IMR-90 (cell line): ENCODE measurements at regions not wholly inside any gene's neighbourhood (a gene's known extent, or its start where the extent isn't known, plus 50 kb on each side); places are given as distances from the start of the nearest gene placed in this dataset.

ENCODE experiments used
- ATAC-seq: fragments of 200-7000 bp; cut with Tn5 transposase; 2 replicates; pipeline ENCODE4 v1.9.1; 2020; ENCODE audit warnings: low read depth, mild to moderate bottlenecking, moderate library complexity
- BruUV-seq: library from RNA; stranded (reverse); fragments of 400-500 nt; replicated peaks from 2 replicates; lab custom pipeline; 2021; lab: Mats Ljungman, UMichigan
- CTCF ChIA-PET: fragments of 300-600 bp; formaldehyde crosslinking; extraction: SDS; loops from one replicate; lab custom pipeline; 2021; ENCODE audit warnings: antibody characterized with exemption; lab: Yijun Ruan, JAX
- POLR2A ChIA-PET: fragments of 300-600 bp; sonication (Branson Sonifier 250); formaldehyde crosslinking; loops from one replicate; lab custom pipeline; 2022; ENCODE audit warnings: antibody characterized with exemption; ENCODE audit not compliant: unreplicated experiment; lab: Charles Lee
- DNase-seq: peaks from one replicate; pipeline ENCODE4 v3.0.0; 2013
- H2AFZ ChIP-seq: replicated peaks from 2 replicates; pipeline ENCODE3; 2013; ENCODE audit warnings: low read length, mild to moderate bottlenecking; ENCODE audit not compliant: poor library complexity
- H2AK5ac ChIP-seq: 2 replicates; pipeline ENCODE4 v1.6.1; 2013; ENCODE audit warnings: low read depth, low read length, inconsistent platforms
- H2AK9ac ChIP-seq: replicated peaks from 2 replicates; pipeline ENCODE3; 2013; ENCODE audit warnings: mild to moderate bottlenecking, low read depth, low read length, moderate library complexity; ENCODE audit not compliant: poor library complexity
- H2BK120ac ChIP-seq: 2 replicates; pipeline ENCODE4 v1.6.1; 2013; ENCODE audit warnings: low read depth, low read length, inconsistent platforms
- H2BK15ac ChIP-seq: 3 replicates; pipeline ENCODE4 v1.6.1; 2013; ENCODE audit warnings: low read depth, low read length, inconsistent platforms
- H2BK20ac ChIP-seq: 2 replicates; pipeline ENCODE4 v1.6.1; 2013; ENCODE audit warnings: low read depth, mild to moderate bottlenecking, inconsistent platforms, low read length, moderate library complexity
- H2BK5ac ChIP-seq: 2 replicates; pipeline ENCODE4 v1.6.1; 2013; ENCODE audit warnings: mild to moderate bottlenecking, low read depth, low read length, inconsistent platforms; ENCODE audit not compliant: poor library complexity, severe bottlenecking
- H3K14ac ChIP-seq: replicated peaks from 2 replicates; pipeline ENCODE4 v1.6.1; 2013; ENCODE audit warnings: low read depth, low read length, inconsistent platforms
- H3K18ac ChIP-seq: 2 replicates; pipeline ENCODE4 v1.6.1; 2013; ENCODE audit warnings: low read depth, low read length, control low read depth
- H3K23ac ChIP-seq: 2 replicates; pipeline ENCODE4 v1.6.1; 2013; ENCODE audit warnings: low read depth, low read length, inconsistent platforms
- H3K27ac ChIP-seq: 2 replicates; pipeline ENCODE4 v1.5.1; 2013; ENCODE audit warnings: mild to moderate bottlenecking, control low read depth, low read length; ENCODE audit not compliant: insufficient read depth
- H3K27me3 ChIP-seq: 2 replicates; pipeline ENCODE4 v1.6.1; 2013; ENCODE audit warnings: low read length; ENCODE audit not compliant: control insufficient read depth, insufficient read depth
- H3K36me3 ChIP-seq: 2 replicates; pipeline ENCODE4 v1.6.1; 2013; ENCODE audit warnings: low read length, mixed read lengths; ENCODE audit not compliant: control insufficient read depth, insufficient read depth
- H3K4ac ChIP-seq: 2 replicates; pipeline ENCODE4 v1.6.1; 2013; ENCODE audit warnings: low read depth, low read length, inconsistent platforms
- H3K4me1 ChIP-seq: 2 replicates; pipeline ENCODE4 v1.6.1; 2013; ENCODE audit warnings: low read length, mixed read lengths; ENCODE audit not compliant: control insufficient read depth, insufficient read depth
- H3K4me2 ChIP-seq: 2 replicates; pipeline ENCODE4 v1.6.1; 2013; ENCODE audit warnings: low read depth, mild to moderate bottlenecking, control low read depth, low read length, moderate library complexity
- H3K4me3 ChIP-seq: 2 replicates; pipeline ENCODE4 v1.5.1; 2013; ENCODE audit warnings: low read depth, mild to moderate bottlenecking, control low read depth, low read length, moderate library complexity; ENCODE audit not compliant: insufficient read depth
- H3K56ac ChIP-seq: 2 replicates; pipeline ENCODE4 v1.6.1; 2013; ENCODE audit warnings: low read length, inconsistent platforms; ENCODE audit not compliant: insufficient read depth; ENCODE audit errors: extremely low read depth
- H3K79me1 ChIP-seq, 2 experiments: 2 replicates each; pipeline ENCODE4 v1.6.1; 2013; ENCODE audit warnings: low read length in 2 of 2, inconsistent platforms in 1 of 2, low read depth in 1 of 2
- H3K9ac ChIP-seq: 2 replicates; pipeline ENCODE4 v1.6.1; 2013; ENCODE audit warnings: low read depth, low read length, control low read depth
- H3K9me1 ChIP-seq: 2 replicates; pipeline ENCODE4 v1.6.1; 2013; ENCODE audit warnings: low read length, inconsistent platforms; ENCODE audit not compliant: insufficient read depth
- H3K9me3 ChIP-seq: 2 replicates; pipeline ENCODE4 v1.6.1; 2013; ENCODE audit warnings: low read length; ENCODE audit not compliant: control insufficient read depth, insufficient read depth
- H4K20me1 ChIP-seq: 2 replicates; pipeline ENCODE4 v1.6.1; 2013; ENCODE audit warnings: low read length, inconsistent platforms; ENCODE audit not compliant: insufficient read depth
- H4K5ac ChIP-seq: 2 replicates; pipeline ENCODE4 v1.6.1; 2013; ENCODE audit warnings: mild to moderate bottlenecking, low read depth, low read length, control low read depth
- H4K8ac ChIP-seq, 2 experiments: 2 replicates each; pipeline ENCODE4 v1.6.1; 2013; ENCODE audit warnings: low read depth in 2 of 2, low read length in 2 of 2, control low read depth in 1 of 2, inconsistent platforms in 1 of 2
- H4K91ac ChIP-seq: 2 replicates; pipeline ENCODE4 v1.6.1; 2013; ENCODE audit warnings: low read depth, low read length, inconsistent platforms; ENCODE audit not compliant: insufficient read depth
- CHD1 ChIP-seq: IDR thresholded peaks from 2 replicates; pipeline ENCODE4 v1.6.1; 2012; ENCODE audit warnings: low read depth, low read length, improper control_type of control experiment
- RAD21 ChIP-seq: IDR thresholded peaks from 2 replicates; pipeline ENCODE4 v1.6.1; 2012; ENCODE audit warnings: low read length, improper control_type of control experiment
- RCOR1 ChIP-seq: IDR thresholded peaks from 2 replicates; pipeline ENCODE4 v1.6.1; 2012; ENCODE audit warnings: mild to moderate bottlenecking, low read length, improper control_type of control experiment; ENCODE audit not compliant: insufficient replicate concordance
- whole genome bisulfite sequencing, 2 experiments: methylation state at CpG; one replicate each; pipeline versions ENCODE4 v1.1.5 to v1.1.7; 2013; ENCODE audit warnings: missing lambda C conversion rate in 2 of 2; ENCODE audit not compliant: insufficient read length in 1 of 2; ENCODE audit errors: extremely low coverage in 2 of 2; 5-methylcytosine and 5-hydroxymethylcytosine counted together
- dilution Hi-C: fragments of 300-500 bp; cut with HindIII; formaldehyde crosslinking; loops from one replicate; pipeline ENCODE4 v1.14.3; 2018; ENCODE audit warnings: low sequenced_read_pairs; ENCODE audit not compliant: unreplicated experiment
- in situ Hi-C: fragments of 300-500 bp; cut with MboI; formaldehyde crosslinking; loops from 3 replicates; pipeline ENCODE4 v1.14.3; 2019; ENCODE audit warnings: low sequenced_read_pairs, inconsistent platforms, mixed read lengths
- intact Hi-C: fragments of 100-400 bp; cut with micrococcal nuclease; formaldehyde crosslinking; loops from 2 replicates; pipeline ENCODE4 v1.10.0; 2022
- TF ChIP-seq, protein P1 (sequence below): fragments of 150-350 bp; IDR thresholded peaks from 2 replicates; pipeline ENCODE4 v1.6.1; 2017; ENCODE audit warnings: mild to moderate bottlenecking, antibody characterized with exemption, low read length, low read depth

DNA sequence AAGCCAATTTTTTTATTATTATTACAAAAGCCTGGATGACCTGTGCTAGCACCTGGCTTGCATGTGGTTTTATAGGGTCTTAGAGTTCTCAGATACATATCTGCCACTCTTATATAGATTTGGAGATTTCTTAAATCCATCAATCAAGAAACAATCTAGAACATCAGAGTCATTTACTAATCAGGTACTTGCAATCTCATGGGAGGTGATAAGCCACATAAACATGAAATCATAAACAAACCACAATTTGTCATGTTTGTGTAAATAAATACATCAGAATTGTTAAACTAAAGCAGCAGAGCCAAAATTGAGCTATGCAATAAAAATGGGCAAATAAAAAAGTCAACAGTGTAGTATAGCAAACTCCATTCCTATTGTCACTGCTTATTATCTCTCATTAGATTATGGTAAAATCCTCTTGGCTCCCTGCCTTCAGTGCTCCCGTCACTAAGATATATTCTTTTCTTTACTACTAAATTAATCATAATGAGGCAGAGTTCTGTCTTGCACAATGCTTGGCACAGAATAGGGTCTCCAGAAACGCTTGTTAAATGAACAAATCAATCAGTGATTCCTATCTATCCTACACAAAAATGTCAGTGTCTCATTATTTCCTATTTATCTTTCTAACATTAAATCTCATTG is 108.7 kb upstream of the TTC29 start:
- Histone ChIP-seq H4K5ac (no peak overlapping the region), H3K36me3 (no peaks in the 10 kb centered on the region), H3K4me2 (no peak overlapping the region), H3K18ac (no peak overlapping the region), H3K9me3 (peaks cover 4% of the 10 kb centered on the region), H2BK15ac (no peak overlapping the region), H3K56ac (no peak overlapping the region), H2BK20ac (no peak overlapping the region), H2AK9ac (no peak overlapping the region), H3K9me1 (0 out of 2 replicates have a peak, but pooled peaks cover 4% of the 10 kb centered on the region), H2BK120ac (no peak overlapping the region), H3K14ac (no peak overlapping the region), H3K23ac (no peak overlapping the region), H3K79me1 (no peaks in the 10 kb centered on the region), H3K27ac (no peak overlapping the region), H3K27me3 (no peaks in the 10 kb centered on the region), H2AFZ (no peak overlapping the region), H4K20me1 (no peaks in the 10 kb centered on the region), H4K91ac (no peak overlapping the region), H3K4me1 (no peaks in the 10 kb centered on the region; the same call in 1 of the 2 replicates), H4K8ac (no peak overlapping the region), H3K4me3 (no peak overlapping the region), H2AK5ac (no peak overlapping the region), H3K9ac (no peak overlapping the region), H3K4ac (no peak overlapping the region), H2BK5ac (no peak overlapping the region)
- CTCF ChIA-PET: no interaction called here
- BruUV-seq: no TSS peak
- ATAC-seq: no peak
- dilution Hi-C loops: no loop called here
- POLR2A ChIA-PET: no interaction called here
- no CpG with 5 or more reads among the region's 2 CpGs for WGBS, 2 experiments
- in situ Hi-C loops: no loop called here
- DNase-seq: no peak
- TF ChIP-seq CHD1 (no peak), RCOR1 (no peak), RAD21 (no peak)
- TF ChIP-seq, protein P1, sequence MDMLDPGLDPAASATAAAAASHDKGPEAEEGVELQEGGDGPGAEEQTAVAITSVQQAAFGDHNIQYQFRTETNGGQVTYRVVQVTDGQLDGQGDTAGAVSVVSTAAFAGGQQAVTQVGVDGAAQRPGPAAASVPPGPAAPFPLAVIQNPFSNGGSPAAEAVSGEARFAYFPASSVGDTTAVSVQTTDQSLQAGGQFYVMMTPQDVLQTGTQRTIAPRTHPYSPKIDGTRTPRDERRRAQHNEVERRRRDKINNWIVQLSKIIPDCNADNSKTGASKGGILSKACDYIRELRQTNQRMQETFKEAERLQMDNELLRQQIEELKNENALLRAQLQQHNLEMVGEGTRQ: no peak
- intact Hi-C loops: no loop called here
